ENCODE measurements at regions not wholly inside any gene's neighbourhood (a gene's known extent, or its start where the extent isn't known, plus 50 kb on each side); places are given as distances from the start of the nearest gene placed in this dataset.

DNA sequence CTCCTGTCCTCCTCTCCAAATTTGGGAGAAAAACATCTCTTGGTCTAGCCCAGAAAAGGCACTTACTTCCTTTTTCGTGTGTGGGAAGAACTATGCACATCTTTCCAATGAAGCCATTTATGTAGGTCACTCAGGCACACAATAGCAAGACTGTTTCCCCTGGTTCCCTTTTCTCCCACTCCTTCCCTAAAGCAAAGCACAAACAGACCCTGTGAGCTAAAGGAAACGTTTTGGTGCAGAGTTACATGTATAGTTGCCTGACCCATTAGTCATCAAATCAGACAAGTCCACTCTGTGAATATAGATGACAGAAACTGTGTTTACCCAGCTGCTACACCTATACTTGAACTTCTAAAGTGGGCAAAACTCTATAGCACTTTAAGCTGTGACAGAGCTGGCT is 474.6 kb downstream of the COL12A1 start (continued):
- TF ChIP-seq, protein P1, sequence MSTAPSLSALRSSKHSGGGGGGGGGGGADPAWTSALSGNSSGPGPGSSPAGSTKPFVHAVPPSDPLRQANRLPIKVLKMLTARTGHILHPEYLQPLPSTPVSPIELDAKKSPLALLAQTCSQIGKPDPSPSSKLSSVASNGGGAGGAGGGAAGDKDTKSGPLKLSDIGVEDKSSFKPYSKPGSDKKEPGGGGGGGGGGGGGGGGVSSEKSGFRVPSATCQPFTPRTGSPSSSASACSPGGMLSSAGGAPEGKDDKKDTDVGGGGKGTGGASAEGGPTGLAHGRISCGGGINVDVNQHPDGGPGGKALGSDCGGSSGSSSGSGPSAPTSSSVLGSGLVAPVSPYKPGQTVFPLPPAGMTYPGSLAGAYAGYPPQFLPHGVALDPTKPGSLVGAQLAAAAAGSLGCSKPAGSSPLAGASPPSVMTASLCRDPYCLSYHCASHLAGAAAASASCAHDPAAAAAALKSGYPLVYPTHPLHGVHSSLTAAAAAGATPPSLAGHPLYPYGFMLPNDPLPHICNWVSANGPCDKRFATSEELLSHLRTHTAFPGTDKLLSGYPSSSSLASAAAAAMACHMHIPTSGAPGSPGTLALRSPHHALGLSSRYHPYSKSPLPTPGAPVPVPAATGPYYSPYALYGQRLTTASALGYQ (CRISPR knock-in tag; IDR thresholded peaks at IDR 0.05): no peak

DNA sequence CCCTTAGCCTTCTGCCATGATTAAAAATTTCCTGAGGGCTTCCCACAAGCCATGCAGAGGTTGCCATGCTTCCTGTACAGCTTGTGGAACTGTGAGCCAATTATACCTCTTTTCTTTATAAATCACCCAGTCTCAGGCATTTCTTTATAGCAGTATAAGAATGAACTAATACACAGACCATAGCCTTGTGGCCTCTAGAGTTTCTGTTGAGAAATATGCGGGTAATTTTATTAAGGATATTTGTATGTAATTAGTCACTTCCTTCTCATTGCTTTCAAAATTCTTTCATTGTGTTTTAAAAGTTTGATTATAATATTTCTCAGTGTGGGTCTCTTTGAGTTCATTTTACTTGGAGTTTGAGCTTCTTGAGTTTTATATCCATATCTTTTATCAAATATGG is 484.9 kb downstream of the COL12A1 start:
- DNase-seq (ENCODE audit: low spot score) (no peak), ATAC-seq (no peak), FAIRE-seq (no peak)
- H4K20me1 ChIP-seq (ENCODE audit: insufficient read depth, low read length): no peaks in the 10 kb centered on the region
- intact Hi-C loops (cut with micrococcal nuclease; ENCODE audit: unreplicated experiment) (no loop called here), in situ Hi-C loops (cut with HindIII; ENCODE audit: extremely low pct_ligation_motif_present, low pct_unique_long_range_greater_than_20kb) (no loop called here)
- H3K36me3 ChIP-seq (replicated peaks in 1 of 2; ENCODE audit: control insufficient read depth in 1 of 2, insufficient read depth in 2 of 2, low read length in 2 of 2): no peaks in the 10 kb centered on the region
- H3K79me2 ChIP-seq (ENCODE audit: insufficient read depth, low read length): no peaks in the 10 kb centered on the region
- ChIA-PET CTCF (ENCODE audit: low intra/inter-chr PET ratio, low total read pairs) (no interaction called here), POLR2A (no interaction called here)
- TF ChIP-seq ZIK1 (CRISPR knock-in tag; IDR thresholded peaks at IDR 0.05; ENCODE audit: borderline replicate concordance, low read depth) (no peak), RAD21 (CRISPR knock-in tag; IDR thresholded peaks at IDR 0.05) (no peak), ZNF629 (CRISPR knock-in tag; conservative IDR thresholded peaks at IDR 0.05) (no peak), MED13 (CRISPR knock-in tag; IDR thresholded peaks at IDR 0.05) (no peak), ETV5 (CRISPR knock-in tag; IDR thresholded peaks at IDR 0.05; ENCODE audit: borderline replicate concordance) (no peak), MXD4 (CRISPR knock-in tag; IDR thresholded peaks at IDR 0.05) (no peak), MZF1 (CRISPR knock-in tag; IDR thresholded peaks at IDR 0.05; ENCODE audit: borderline replicate concordance) (no peak), ZNF841 (CRISPR knock-in tag; IDR thresholded peaks at IDR 0.05; ENCODE audit: borderline replicate concordance) (no peak), HNRNPL (IDR thresholded peaks at IDR 0.05; ENCODE audit: low read depth, low read length) (no peak)
- TF ChIP-seq, protein P2, sequence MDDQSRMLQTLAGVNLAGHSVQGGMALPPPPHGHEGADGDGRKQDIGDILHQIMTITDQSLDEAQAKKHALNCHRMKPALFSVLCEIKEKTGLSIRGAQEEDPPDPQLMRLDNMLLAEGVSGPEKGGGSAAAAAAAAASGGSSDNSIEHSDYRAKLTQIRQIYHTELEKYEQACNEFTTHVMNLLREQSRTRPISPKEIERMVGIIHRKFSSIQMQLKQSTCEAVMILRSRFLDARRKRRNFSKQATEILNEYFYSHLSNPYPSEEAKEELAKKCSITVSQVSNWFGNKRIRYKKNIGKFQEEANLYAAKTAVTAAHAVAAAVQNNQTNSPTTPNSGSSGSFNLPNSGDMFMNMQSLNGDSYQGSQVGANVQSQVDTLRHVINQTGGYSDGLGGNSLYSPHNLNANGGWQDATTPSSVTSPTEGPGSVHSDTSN (CRISPR knock-in tag; IDR thresholded peaks at IDR 0.05; ENCODE audit: borderline replicate concordance): no peak
- TF ChIP-seq, protein P3, sequence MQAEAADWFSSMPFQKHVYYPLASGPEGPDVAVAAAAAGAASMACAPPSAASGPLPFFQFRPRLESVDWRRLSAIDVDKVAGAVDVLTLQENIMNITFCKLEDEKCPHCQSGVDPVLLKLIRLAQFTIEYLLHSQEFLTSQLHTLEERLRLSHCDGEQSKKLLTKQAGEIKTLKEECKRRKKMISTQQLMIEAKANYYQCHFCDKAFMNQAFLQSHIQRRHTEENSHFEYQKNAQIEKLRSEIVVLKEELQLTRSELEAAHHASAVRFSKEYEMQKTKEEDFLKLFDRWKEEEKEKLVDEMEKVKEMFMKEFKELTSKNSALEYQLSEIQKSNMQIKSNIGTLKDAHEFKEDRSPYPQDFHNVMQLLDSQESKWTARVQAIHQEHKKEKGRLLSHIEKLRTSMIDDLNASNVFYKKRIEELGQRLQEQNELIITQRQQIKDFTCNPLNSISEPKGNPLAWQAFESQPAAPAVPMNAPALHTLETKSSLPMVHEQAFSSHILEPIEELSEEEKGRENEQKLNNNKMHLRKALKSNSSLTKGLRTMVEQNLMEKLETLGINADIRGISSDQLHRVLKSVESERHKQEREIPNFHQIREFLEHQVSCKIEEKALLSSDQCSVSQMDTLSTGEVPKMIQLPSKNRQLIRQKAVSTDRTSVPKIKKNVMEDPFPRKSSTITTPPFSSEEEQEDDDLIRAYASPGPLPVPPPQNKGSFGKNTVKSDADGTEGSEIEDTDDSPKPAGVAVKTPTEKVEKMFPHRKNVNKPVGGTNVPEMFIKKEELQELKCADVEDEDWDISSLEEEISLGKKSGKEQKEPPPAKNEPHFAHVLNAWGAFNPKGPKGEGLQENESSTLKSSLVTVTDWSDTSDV (CRISPR knock-in tag; IDR thresholded peaks at IDR 0.05): no peak
- TF ChIP-seq, protein P4, sequence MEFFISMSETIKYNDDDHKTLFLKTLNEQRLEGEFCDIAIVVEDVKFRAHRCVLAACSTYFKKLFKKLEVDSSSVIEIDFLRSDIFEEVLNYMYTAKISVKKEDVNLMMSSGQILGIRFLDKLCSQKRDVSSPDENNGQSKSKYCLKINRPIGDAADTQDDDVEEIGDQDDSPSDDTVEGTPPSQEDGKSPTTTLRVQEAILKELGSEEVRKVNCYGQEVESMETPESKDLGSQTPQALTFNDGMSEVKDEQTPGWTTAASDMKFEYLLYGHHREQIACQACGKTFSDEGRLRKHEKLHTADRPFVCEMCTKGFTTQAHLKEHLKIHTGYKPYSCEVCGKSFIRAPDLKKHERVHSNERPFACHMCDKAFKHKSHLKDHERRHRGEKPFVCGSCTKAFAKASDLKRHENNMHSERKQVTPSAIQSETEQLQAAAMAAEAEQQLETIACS (CRISPR knock-in tag; IDR thresholded peaks at IDR 0.05): no peak
- no peaks in the 10 kb centered on the region for H3K4me1 ChIP-seq (ENCODE audit: insufficient read depth, low read length)
- WGBS (ENCODE audit: low lambda C conversion rate): 3% methylated on average over 1 of the region's 1 CpG
- no TSS peak for BruUV-seq (replicated peaks)
- no peak overlapping the region for H3K9ac ChIP-seq (ENCODE audit: insufficient read depth, low read depth, low read length)
- H2AFZ ChIP-seq (ENCODE audit: low read length): no peak overlapping the region
- no peak overlapping the region for H3K4me2 ChIP-seq (ENCODE audit: low read depth, low read length)
- H3K9me3 ChIP-seq (ENCODE audit: low read length): no peaks in the 10 kb centered on the region
- no peak overlapping the region for H3K27ac ChIP-seq (ENCODE audit: extremely low read length, insufficient read depth, low read length)
- no peak overlapping the region for H3K4me3 ChIP-seq (replicated peaks in 1 of 3; ENCODE audit: insufficient read depth in 1 of 3, low read depth in 2 of 3, low read length in 3 of 3)
- no peaks in the 10 kb centered on the region for H3K27me3 ChIP-seq (ENCODE audit: control insufficient read depth in 1 of 2, insufficient read depth in 2 of 2, low read length in 2 of 2)

All from HepG2 (cell line).